Stimulated activated CD4-positive, alpha-beta T cell treated with anti-CD3 and anti-CD28 coated beads, Interleukin-1b, Interleukin-23, amount 100 ng/mL, for 48 hours (primary cell): ENCODE measurements at regions not wholly inside any gene's neighbourhood (a gene's known extent, or its start where the extent isn't known, plus 50 kb on each side); places are given as distances from the start of the nearest gene placed in this dataset.
A peak's percentile ranks its signal among the peaks of the same experiment; 100 is the strongest.

Experiments
- DNase-seq: peaks from one replicate; pipeline ENCODE4 v3.0.0-alpha.2; 2020

DNA sequence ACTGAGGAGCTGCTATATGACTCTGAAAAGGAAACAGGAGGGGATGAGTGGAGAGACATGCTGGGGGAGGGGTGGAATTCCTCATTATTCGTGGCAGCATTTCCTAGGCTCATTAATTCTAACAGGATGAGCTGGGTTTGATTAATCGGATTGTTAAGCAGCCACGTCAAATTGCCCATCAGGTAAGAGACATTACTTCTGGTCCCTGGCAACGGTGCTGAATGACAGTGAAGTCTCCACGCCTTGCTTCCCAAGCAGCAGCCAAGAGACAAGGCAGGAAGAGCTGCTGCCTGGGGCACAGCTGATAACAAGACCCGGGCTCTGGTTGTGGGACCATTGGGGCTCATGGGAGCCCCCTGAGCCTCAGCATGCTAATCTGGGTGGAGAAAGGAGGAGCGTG, 86.6 kb downstream of the MARCHF4 start:
- DNase-seq: no peak

DNA sequence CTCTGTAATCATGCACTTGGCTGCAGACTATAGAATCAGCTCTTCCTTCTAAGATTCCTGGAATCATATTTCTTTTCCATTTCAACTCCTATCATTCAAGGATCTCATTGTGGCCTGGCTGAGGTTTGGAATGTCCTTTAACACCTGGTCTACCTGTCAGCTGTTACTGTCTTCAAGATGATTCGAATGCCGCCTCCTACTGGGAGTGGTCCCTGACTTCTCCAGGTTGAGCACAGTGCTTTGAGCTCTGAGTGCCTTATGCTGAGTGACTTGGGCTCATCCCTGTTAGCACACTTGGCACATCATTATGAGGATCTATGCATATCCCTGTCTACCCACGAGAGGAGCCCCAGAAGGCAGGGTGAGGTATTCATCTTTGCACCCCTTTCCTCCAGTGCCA, 87.6 kb downstream of the MARCHF4 start:
- DNase-seq: no peak

DNA sequence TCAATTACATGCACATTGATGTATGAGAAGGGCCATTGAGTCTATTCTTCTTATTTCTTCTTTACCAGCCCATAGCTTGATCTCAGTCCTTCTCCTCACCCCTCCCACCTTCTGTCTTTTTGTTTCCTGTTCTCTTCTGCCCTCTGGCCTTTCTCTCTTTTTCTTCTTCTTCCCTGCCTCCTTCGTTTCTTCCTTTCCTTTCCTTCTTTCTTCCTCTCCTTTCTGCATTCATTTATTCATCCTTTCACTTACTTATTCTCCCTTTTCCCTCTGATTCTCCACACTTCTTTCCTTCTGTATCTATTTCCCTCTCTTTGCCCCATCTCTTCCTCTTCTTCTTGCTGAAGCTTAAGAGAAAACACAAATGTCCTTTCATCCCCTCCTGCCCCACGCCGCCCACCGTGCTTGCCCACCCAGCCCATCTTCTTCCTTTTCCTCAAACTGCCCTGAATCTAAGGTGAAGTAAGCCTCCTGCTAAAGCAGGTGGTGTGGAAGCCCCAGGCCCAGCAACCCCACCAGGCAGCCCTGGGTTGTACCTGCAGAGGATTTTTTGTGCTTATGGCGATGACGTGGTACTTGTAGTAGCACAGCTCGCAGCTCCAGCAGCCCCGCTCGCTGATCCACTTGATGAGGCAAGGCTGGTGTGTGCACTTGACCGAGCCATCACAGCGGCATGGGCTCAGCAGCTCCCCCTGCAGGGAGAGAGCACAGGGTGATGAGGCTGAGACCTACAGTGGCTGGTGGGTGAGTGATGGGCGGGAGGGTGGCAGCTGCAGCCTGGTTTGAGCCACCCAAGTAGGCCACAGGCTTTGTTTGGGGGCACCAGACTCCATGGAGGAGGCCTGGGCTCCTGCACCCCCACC, 89.0 kb downstream of the MARCHF4 start:
- DNase-seq: peak; percentile 48

DNA sequence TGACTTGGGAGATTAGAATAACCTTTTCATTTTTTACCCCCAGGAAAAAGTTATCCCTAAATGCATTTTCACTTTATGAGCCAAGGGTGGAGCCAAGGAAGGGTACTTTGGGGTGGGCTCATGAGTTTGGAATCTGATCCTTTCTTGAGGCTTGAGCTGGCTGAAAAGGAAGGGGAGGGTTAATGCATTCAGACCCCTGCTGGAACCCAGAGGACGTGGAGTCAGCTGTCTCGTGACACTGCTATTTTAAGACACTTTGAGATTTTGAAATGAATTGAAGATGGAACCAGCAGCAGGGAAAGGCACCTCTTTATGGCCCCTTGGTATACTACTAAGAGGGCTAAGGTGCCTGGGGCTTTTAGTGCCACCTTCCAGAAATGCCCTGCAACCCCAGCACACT, 90.4 kb downstream of the MARCHF4 start:
- no peak for DNase-seq

DNA sequence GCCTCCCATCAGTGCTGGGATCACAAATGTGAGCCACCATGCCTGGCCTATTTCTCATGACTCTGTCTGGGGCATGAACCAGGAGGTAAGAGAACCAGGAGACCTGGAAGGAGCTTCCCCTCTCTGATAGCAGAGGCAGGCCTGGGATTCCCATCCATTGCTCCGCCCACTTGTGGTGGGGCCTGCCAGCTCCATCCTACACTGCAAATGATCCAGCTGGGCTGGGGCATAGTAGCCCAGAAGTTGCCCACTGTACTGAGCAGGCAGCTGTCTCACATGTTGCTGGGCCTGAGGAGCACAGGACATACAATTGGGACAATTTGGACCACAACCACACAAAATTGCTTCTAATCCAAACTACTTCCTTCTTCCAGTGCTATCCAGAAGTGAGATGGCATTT, 91.0 kb downstream of the MARCHF4 start:
- DNase-seq: no peak

DNA sequence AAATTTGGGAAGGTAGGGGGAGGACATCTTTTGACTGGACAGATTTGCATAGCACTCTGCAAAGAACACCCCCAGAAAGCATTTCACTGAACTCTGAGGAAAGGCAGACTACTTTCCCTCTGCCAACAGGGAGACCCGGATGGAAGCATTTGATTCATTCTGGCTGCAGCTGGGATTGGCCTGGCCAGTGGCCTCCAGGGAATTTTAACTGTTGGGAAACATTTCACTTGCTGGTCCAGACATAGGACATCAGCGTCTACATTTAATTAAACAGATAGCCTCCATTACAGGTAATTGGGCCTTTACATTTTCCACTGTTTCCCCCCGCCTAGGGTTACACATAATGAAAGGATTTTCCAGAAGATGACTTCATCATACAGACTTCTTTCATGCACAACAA, 92.8 kb downstream of the MARCHF4 start:
- no peak for DNase-seq

DNA sequence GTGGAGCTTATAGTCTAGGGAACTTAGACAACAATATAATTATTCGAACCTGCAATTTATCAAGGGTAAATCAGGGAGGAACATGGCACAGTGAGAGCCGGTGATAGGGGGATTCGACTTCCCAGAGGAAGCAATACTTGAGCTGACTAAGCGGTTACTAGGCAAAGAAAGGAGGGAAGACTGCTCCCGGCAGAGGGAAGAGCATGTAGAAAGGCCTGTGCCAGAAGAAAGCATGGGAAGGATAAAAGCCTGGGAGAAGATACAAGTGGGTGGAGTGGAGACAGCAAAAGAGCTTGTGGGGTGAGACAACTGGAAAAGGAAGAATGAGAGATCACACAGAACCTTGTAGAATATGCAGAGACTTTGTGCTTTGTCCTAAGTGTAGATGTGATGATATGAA, 93.3 kb downstream of the MARCHF4 start:
- DNase-seq: no peak

DNA sequence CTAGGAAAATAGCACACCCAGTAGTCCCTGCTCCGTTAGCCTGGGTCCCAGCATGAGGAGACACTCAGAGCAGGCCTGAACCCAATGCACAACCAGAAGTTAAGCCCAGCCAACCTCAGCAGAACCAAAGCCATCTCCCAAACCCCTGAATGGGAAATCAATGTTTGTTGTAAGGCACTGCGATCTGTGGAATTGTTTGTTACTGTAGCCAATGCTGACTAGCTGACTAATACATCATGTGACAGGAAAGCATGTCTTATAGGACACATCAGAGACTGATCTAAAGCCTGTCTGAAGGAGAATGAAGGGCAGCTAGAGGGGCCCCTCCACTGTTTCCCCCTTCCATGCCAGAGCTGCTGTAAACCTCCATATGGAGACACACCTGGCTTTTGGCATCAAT, 96.4 kb downstream of the MARCHF4 start:
- DNase-seq: no peak

DNA sequence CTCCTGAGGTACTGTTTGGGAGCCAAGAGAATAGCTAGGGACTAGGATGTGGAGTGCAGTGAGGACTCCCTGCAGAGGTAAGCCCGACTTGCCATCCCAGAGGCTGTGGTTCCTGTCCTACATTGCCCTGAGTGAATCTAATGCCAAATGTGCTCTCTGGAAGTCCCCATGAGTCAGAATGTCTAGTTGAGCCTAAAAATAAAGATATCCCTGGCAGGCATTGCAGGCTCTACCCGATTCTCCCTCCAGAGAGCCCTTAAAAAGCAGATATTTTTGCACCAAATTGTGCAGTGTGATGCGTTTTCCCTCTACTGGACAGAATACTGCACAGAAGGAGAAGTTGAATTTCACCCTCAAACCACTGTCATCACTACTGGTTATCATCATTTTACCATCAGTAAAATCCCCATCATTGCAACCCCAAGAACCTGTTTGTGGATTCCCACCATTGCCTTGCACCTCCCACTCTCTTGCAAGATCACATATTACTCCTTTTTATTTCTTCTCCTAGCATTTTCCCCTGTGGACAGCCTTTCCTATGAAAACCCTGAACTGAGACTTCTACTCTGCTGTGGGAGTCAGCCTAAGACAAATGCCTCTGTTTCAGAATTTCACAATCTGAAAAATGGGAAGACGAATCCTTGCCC, 98.0 kb downstream of the MARCHF4 start:
- DNase-seq: no peak

DNA sequence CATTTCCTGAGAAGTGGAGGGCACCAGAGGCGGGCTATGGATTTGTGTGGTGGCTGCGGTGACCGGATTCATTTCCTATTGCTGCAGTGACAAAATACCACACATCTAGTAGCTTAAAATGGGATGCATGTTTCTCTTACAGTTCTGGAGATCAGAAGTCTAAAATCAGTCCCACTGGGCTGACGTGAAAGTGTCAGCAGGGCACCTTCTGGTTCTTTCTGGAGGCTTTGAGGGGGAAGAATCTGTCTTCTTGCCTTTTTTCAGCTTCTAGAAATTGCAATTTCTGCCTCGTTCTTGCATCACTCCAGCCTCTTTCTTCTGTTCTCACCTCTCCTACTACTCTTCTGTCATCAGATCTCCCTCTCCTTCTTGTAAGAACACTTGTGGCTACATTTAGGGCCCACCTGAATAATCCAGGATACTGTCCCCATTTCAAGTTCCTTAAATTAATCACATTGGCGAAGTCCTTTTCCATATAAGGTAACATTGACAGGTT, 111.2 kb downstream of the MARCHF4 start:
- DNase-seq: no peak

DNA sequence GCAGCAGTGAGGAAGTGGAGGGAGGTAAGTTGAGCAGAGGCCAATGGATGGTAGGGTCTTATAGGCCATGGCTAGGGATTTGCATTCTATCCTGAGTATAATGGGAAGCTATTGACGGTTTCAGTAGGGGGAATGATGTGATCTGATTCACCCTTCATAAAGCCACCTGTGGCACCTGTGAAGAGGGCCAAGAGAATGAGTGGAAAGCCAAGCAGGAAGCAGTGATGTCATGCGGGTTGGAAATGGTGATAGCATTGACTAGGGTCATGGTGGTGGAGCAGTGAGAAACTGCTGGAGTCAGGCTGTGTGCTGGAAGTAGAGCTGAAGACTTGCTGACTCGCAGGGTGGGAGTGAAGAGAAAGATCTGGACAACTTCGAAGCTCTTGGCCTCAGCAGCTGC, 111.7 kb downstream of the MARCHF4 start:
- no peak for DNase-seq

DNA sequence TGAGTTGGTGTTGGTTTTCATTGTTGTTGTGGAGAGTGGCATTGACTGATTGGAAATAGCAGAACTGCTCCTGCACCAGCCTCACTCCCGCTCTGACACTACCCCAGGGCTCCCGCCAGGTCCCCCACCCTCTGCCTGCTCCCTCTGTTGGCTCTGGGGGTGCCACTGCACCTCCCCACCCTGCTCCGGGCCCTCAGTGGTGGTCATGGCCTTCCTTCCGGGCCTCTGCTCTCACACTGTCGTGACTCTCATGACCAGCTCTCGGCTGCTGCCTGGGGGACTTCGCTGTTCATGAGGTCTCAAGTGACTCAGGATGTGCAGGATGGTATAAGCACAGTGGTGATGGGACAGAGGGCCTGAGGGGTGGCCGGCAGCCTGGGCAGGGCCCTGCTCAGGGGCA, 113.2 kb downstream of the MARCHF4 start:
- no peak for DNase-seq

DNA sequence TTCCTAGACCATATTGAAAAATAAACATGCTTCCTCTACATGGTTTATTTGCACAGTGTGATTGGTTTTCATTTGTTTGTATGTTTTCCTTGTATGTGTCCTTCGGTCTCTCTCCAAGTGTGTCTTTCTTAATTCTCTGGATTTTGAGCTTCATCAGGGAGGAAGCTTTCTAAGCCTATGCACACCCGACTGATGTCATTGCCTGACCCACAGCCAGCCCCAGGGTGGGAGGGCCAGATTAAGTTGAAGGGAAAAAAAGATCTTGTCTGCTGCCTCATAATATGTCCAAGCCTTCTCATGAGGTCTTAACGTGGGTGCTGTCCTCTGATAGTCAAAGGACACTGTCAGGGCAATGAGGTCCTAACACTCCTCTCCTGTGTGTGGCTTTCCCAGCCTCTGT, 115.2 kb downstream of the MARCHF4 start:
- no peak for DNase-seq
